ENCODE measurements at regions not wholly inside any gene's neighbourhood (a gene's known extent, or its start where the extent isn't known, plus 50 kb on each side); places are given as distances from the start of the nearest gene placed in this dataset.

DNA sequence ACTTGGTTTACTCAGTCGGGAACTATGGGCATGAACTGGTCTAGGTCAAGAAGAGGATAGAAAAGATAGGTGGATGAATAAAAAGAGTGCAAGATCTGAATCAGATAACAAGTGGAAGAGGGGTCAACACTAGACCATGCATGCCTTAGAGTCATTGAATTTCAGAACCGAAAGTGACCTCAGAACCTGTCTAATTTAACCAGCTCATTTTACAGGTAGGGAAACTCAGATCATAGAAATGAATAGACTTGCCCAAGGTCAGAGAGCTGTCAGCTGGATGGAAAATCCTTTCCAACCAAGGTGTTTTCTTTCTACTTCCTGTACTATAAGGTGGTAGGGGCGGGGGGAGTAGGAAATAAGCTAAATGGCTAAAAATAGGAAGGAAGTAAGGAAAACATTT, 121.4 kb upstream of the ADGRF1 start:
- peaks cover 73% of the 10 kb centered on the region for H3K4me1 Mint-ChIP-seq
- no peak overlapping the region for H2AFZ ChIP-seq (ENCODE audit: insufficient read depth, low read depth, low read length, poor library complexity, severe bottlenecking)
- no peak for DNase-seq
- H4K20me1 ChIP-seq (ENCODE audit: insufficient read depth, low read length): no peaks in the 10 kb centered on the region
- H3K4me2 ChIP-seq (replicated peaks; ENCODE audit: extremely low read depth, low read length, poor library complexity, severe bottlenecking): no peak overlapping the region
- H3K9me3 ChIP-seq (replicated peaks in 1 of 2; ENCODE audit: control insufficient read depth in 1 of 2, insufficient read depth in 1 of 2, low read length in 2 of 2): no peaks in the 10 kb centered on the region
- no peaks in the 10 kb centered on the region for H3K36me3 ChIP-seq (replicated peaks in 1 of 2; ENCODE audit: control insufficient read depth in 1 of 2, insufficient read depth in 2 of 2, low read length in 2 of 2)
- peaks cover 0 to 4% of the 10 kb centered on the region in 2 donors for H3K36me3 Mint-ChIP-seq
- WGBS (ENCODE audit: insufficient coverage): 100% methylated on average over 1 of the region's 3 CpGs
- H3K27me3 Mint-ChIP-seq (ENCODE audit: low read depth in 3 of 3): peaks cover 0 to 3% (median 0%) of the 10 kb centered on the region in 3 donors
- intact Hi-C loops (cut with micrococcal nuclease): loop anchor here in 1 of 2 donors (10.0 kb wide), 1 partner anchor 81 kb away; no protein-coding TSS in a partner anchor
- H3K79me2 ChIP-seq (ENCODE audit: insufficient read depth, low read length): no peaks in the 10 kb centered on the region
- no peaks in the 10 kb centered on the region for H3K27me3 ChIP-seq (ENCODE audit: control insufficient read depth in 2 of 2, insufficient read depth in 2 of 2, low read length in 2 of 2)
- no peak overlapping the region for H3K9ac ChIP-seq (ENCODE audit: insufficient read depth, low read length, poor library complexity, severe bottlenecking)
- H3K4me3 ChIP-seq (replicated peaks in 1 of 3; ENCODE audit: low read depth in 2 of 3, low read length in 3 of 3): no peak overlapping the region
- peaks cover 0 to 7% (median 2%) of the 10 kb centered on the region in 7 donors for H3K9me3 Mint-ChIP-seq
- H3K4me1 ChIP-seq (ENCODE audit: control insufficient read depth in 1 of 2, insufficient read depth in 2 of 2, low read length in 2 of 2): peaks cover 75 to 92% of the 10 kb centered on the region in 2 donors
- no peak overlapping the region for H3K27ac ChIP-seq (ENCODE audit: low read depth in 1 of 2, low read length in 2 of 2)
- H3K27ac Mint-ChIP-seq: peak overlapping the region in 2 of 7 donors; percentile 16 to 22
- TF ChIP-seq, protein P1, sequence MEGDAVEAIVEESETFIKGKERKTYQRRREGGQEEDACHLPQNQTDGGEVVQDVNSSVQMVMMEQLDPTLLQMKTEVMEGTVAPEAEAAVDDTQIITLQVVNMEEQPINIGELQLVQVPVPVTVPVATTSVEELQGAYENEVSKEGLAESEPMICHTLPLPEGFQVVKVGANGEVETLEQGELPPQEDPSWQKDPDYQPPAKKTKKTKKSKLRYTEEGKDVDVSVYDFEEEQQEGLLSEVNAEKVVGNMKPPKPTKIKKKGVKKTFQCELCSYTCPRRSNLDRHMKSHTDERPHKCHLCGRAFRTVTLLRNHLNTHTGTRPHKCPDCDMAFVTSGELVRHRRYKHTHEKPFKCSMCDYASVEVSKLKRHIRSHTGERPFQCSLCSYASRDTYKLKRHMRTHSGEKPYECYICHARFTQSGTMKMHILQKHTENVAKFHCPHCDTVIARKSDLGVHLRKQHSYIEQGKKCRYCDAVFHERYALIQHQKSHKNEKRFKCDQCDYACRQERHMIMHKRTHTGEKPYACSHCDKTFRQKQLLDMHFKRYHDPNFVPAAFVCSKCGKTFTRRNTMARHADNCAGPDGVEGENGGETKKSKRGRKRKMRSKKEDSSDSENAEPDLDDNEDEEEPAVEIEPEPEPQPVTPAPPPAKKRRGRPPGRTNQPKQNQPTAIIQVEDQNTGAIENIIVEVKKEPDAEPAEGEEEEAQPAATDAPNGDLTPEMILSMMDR (IDR thresholded peaks at IDR 0.05): no peak
- H3K4me3 Mint-ChIP-seq: no peak overlapping the region

DNA sequence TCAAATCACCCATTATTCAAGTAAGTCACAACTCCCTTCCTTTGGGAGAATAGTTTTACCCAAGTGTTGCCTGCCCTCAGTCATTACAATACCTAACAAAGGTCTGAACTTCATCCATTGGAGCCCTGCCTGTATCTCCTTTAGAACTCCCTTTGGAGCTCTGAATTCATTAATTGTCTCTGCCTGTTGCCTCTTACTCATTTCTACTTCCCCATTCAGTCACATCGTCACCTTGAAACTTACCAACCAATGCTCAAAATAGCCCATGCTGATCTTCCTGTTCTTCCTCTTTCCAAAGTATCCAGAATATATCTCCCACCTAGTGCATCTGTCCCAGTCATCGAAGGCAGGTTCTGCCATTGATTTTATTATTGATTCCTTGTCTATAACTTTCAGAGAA, 120.7 kb upstream of the ADGRF1 start:
- H2AFZ ChIP-seq (ENCODE audit: insufficient read depth, low read depth, low read length, poor library complexity, severe bottlenecking): no peak overlapping the region
- intact Hi-C loops (cut with micrococcal nuclease): loop anchor here in 1 of 2 donors (10.0 kb wide), 1 partner anchor 82 kb away; no protein-coding TSS in a partner anchor
- H3K36me3 Mint-ChIP-seq: peaks cover 0 to 4% of the 10 kb centered on the region in 2 donors
- H3K4me1 Mint-ChIP-seq: peaks cover 65% of the 10 kb centered on the region
- no peaks in the 10 kb centered on the region for H4K20me1 ChIP-seq (ENCODE audit: insufficient read depth, low read length)
- no peak overlapping the region for H3K4me2 ChIP-seq (replicated peaks; ENCODE audit: extremely low read depth, low read length, poor library complexity, severe bottlenecking)
- no peak overlapping the region for H3K9ac ChIP-seq (ENCODE audit: insufficient read depth, low read length, poor library complexity, severe bottlenecking)
- H3K9me3 Mint-ChIP-seq: peaks cover 0 to 7% (median 2%) of the 10 kb centered on the region in 7 donors
- H3K36me3 ChIP-seq (replicated peaks in 1 of 2; ENCODE audit: control insufficient read depth in 1 of 2, insufficient read depth in 2 of 2, low read length in 2 of 2): no peaks in the 10 kb centered on the region
- WGBS (ENCODE audit: insufficient coverage): 89% methylated on average over 1 of the region's 2 CpGs
- peaks cover 0 to 3% (median 0%) of the 10 kb centered on the region in 3 donors for H3K27me3 Mint-ChIP-seq (ENCODE audit: low read depth in 3 of 3)
- H3K27ac Mint-ChIP-seq: peak overlapping the region; percentile 10 to 77 (median 49)
- H3K9me3 ChIP-seq (replicated peaks in 1 of 2; ENCODE audit: control insufficient read depth in 1 of 2, insufficient read depth in 1 of 2, low read length in 2 of 2): no peaks in the 10 kb centered on the region
- H3K27ac ChIP-seq (ENCODE audit: low read depth in 1 of 2, low read length in 2 of 2): no peak overlapping the region
- H3K4me3 ChIP-seq (replicated peaks in 1 of 3; ENCODE audit: low read depth in 2 of 3, low read length in 3 of 3): no peak overlapping the region
- H3K4me3 Mint-ChIP-seq: no peak overlapping the region
- TF ChIP-seq, protein P1 (IDR thresholded peaks at IDR 0.05): no peak
- H3K4me1 ChIP-seq (ENCODE audit: control insufficient read depth in 1 of 2, insufficient read depth in 2 of 2, low read length in 2 of 2): peaks cover 68 to 84% of the 10 kb centered on the region in 2 donors
- DNase-seq: peak; percentile 44 to 73 (median 72)
- no peaks in the 10 kb centered on the region for H3K27me3 ChIP-seq (ENCODE audit: control insufficient read depth in 2 of 2, insufficient read depth in 2 of 2, low read length in 2 of 2)
- H3K79me2 ChIP-seq (ENCODE audit: insufficient read depth, low read length): no peaks in the 10 kb centered on the region

Data from CD14-positive monocyte (primary cell).